ENCODE measurements at regions not wholly inside any gene's neighbourhood (a gene's known extent, or its start where the extent isn't known, plus 50 kb on each side); places are given as distances from the start of the nearest gene placed in this dataset.

GRCh38 chr9:31467075-31467474 lies 917.4 kb upstream of the ACO1 start:
- H4K20me1 ChIP-seq (ENCODE audit: insufficient read depth), result no peaks in the 10 kb centered on the region
- no peak for DNase-seq (ENCODE audit: low read depth, low spot score)
- H3K4me2 ChIP-seq (ENCODE audit: low read length), result no peak overlapping the region
- TF ChIP-seq MAX (IDR thresholded peaks at IDR 0.05), result no peak
- TF ChIP-seq ELF1 (IDR thresholded peaks at IDR 0.05; ENCODE audit: borderline replicate concordance, low read depth), result no peak
- no peak for TF ChIP-seq ZFX (IDR thresholded peaks at IDR 0.05)
- no peak for TF ChIP-seq SIN3A (IDR thresholded peaks at IDR 0.05; ENCODE audit: low read depth)
- H3K27me3 ChIP-seq (ENCODE audit: insufficient read depth, low read length), result no peaks in the 10 kb centered on the region
- RAD21 ChIA-PET (ENCODE audit: low non-redundant PET in 1 of 2, low total read pairs in 2 of 2, uncharacterized antibody in 2 of 2, unreplicated experiment in 2 of 2), result no interaction called here
- POLR2A ChIA-PET, result no interaction called here
- H3K79me2 ChIP-seq (ENCODE audit: insufficient read depth, low read length), result no peaks in the 10 kb centered on the region
- intact Hi-C loops (cut with micrococcal nuclease), result no loop called here
- no peaks in the 10 kb centered on the region for H3K36me3 ChIP-seq (ENCODE audit: control insufficient read depth in 1 of 2, insufficient read depth in 2 of 2, low read length in 2 of 2)
- CTCF ChIA-PET, result no interaction called here
- no peaks in the 10 kb centered on the region for H3K4me1 ChIP-seq (ENCODE audit: control insufficient read depth in 1 of 2, insufficient read depth in 2 of 2, low read length in 2 of 2)
- no peak overlapping the region for H2AFZ ChIP-seq (ENCODE audit: low read depth, low read length, poor library complexity, severe bottlenecking)
- no peak overlapping the region for H3K9ac ChIP-seq (ENCODE audit: low read length)
- no peaks in the 10 kb centered on the region for H3K9me3 ChIP-seq (ENCODE audit: control insufficient read depth in 1 of 2, insufficient read depth in 1 of 2, low read depth in 1 of 2, low read length in 2 of 2)
- H3K9me2 ChIP-seq (ENCODE audit: insufficient read depth), result no peaks in the 10 kb centered on the region
- no peak overlapping the region for H3K27ac ChIP-seq (ENCODE audit: low read depth, low read length)
- no TSS peak for BruUV-seq (replicated peaks)
- H3K4me3 ChIP-seq (replicated peaks in 1 of 2; ENCODE audit: low read depth in 1 of 2, low read length in 2 of 2), result no peak overlapping the region
- no peak for ATAC-seq

GRCh38 chr9:31470051-31470450 lies 914.4 kb upstream of the ACO1 start:
- CTCF ChIA-PET, result no interaction called here
- no peak overlapping the region for H3K27ac ChIP-seq (ENCODE audit: low read depth, low read length)
- H3K9me2 ChIP-seq (ENCODE audit: insufficient read depth), result no peaks in the 10 kb centered on the region
- H3K4me2 ChIP-seq (ENCODE audit: low read length), result no peak overlapping the region
- no peak for DNase-seq (ENCODE audit: low read depth, low spot score)
- H3K9me3 ChIP-seq (ENCODE audit: control insufficient read depth in 1 of 2, insufficient read depth in 1 of 2, low read depth in 1 of 2, low read length in 2 of 2), result no peaks in the 10 kb centered on the region; a peak in 1 of 4 replicates
- no peaks in the 10 kb centered on the region for H3K4me1 ChIP-seq (ENCODE audit: control insufficient read depth in 1 of 2, insufficient read depth in 2 of 2, low read length in 2 of 2)
- intact Hi-C loops (cut with micrococcal nuclease), result no loop called here
- H3K79me2 ChIP-seq (ENCODE audit: insufficient read depth, low read length), result no peaks in the 10 kb centered on the region
- TF ChIP-seq POLR2A (IDR thresholded peaks at IDR 0.05; ENCODE audit: borderline replicate concordance, extremely low read depth, insufficient read depth, insufficient read length) (no peak), ZFX (IDR thresholded peaks at IDR 0.05) (no peak), CEBPB (IDR thresholded peaks at IDR 0.05; ENCODE audit: low read depth) (no peak), SP1 (IDR thresholded peaks at IDR 0.05; ENCODE audit: low read depth) (no peak), TCF7L2 (IDR thresholded peaks at IDR 0.05; ENCODE audit: borderline replicate concordance, extremely low read depth, insufficient read depth, insufficient read length) (no peak), CBX3 (IDR thresholded peaks at IDR 0.05; ENCODE audit: low read depth) (no peak), RAD21 (IDR thresholded peaks at IDR 0.05; ENCODE audit: low read depth) (no peak), EZH2 (IDR thresholded peaks at IDR 0.05) (no peak), EGR1 (IDR thresholded peaks at IDR 0.05; ENCODE audit: low read depth) (no peak), ELF1 (IDR thresholded peaks at IDR 0.05; ENCODE audit: borderline replicate concordance, low read depth) (no peak), MAX (IDR thresholded peaks at IDR 0.05) (no peak), EZH2phosphoT487 (IDR thresholded peaks at IDR 0.05; ENCODE audit: borderline replicate concordance) (no peak), ZBTB33 (IDR thresholded peaks at IDR 0.05; ENCODE audit: extremely low read depth, insufficient replicate concordance, low read length) (no peak), SRF (IDR thresholded peaks at IDR 0.05; ENCODE audit: low read depth) (no peak), YY1 (IDR thresholded peaks at IDR 0.05; ENCODE audit: extremely low read depth, insufficient replicate concordance, low read depth, low read length) (no peak), CTCF (IDR thresholded peaks at IDR 0.05 in 2 of 3, conservative IDR thresholded peaks at IDR 0.05 in 1 of 3; ENCODE audit: borderline replicate concordance in 1 of 3, insufficient read depth in 1 of 3, low read depth in 2 of 3, low read length in 2 of 3) (no peak), ZNF274 (IDR thresholded peaks at IDR 0.05; ENCODE audit: low read depth, low read length) (no peak), SIN3A (IDR thresholded peaks at IDR 0.05; ENCODE audit: low read depth) (no peak), JUND (IDR thresholded peaks at IDR 0.05) (no peak)
- ATAC-seq, result no peak
- H3K27me3 ChIP-seq (ENCODE audit: insufficient read depth, low read length), result no peaks in the 10 kb centered on the region
- no peak overlapping the region for H3K9ac ChIP-seq (ENCODE audit: low read length)
- H4K20me1 ChIP-seq (ENCODE audit: insufficient read depth), result no peaks in the 10 kb centered on the region
- POLR2A ChIA-PET, result no interaction called here
- no peak overlapping the region for H2AFZ ChIP-seq (ENCODE audit: low read depth, low read length, poor library complexity, severe bottlenecking)
- RAD21 ChIA-PET (ENCODE audit: low non-redundant PET in 1 of 2, low total read pairs in 2 of 2, uncharacterized antibody in 2 of 2, unreplicated experiment in 2 of 2), result no interaction called here
- H3K36me3 ChIP-seq (ENCODE audit: control insufficient read depth in 1 of 2, insufficient read depth in 2 of 2, low read length in 2 of 2), result no peaks in the 10 kb centered on the region
- H3K4me3 ChIP-seq (replicated peaks in 1 of 2; ENCODE audit: low read depth in 1 of 2, low read length in 2 of 2), result no peak overlapping the region
- BruUV-seq (replicated peaks), result no TSS peak
